Heart left ventricle (tissue), 16 donors: ENCODE measurements at regions not wholly inside any gene's neighbourhood (a gene's known extent, or its start where the extent isn't known, plus 50 kb on each side); places are given as distances from the start of the nearest gene placed in this dataset.
"Not testable (repeated sequence)": the region's sequence is repeated elsewhere in the genome, so short reads cannot be mapped to it uniquely, and the experiment has no call there.

Source experiments
- ATAC-seq, 4 donors: fragments of 200-7000 bp; cut with Tn5 transposase; one replicate each; pipeline ENCODE4 v1.9.1; 2020 to 2022; ENCODE audit warnings: moderate library complexity in 4 of 4, mild to moderate bottlenecking in 3 of 4, moderate number of reproducible peaks in 1 of 4
- DNase-seq, 5 donors: peaks; one replicate each; pipeline ENCODE4 v3.0.0-alpha.2; 2020
- H3K27ac ChIP-seq, 12 donors: fragments of 200-600 bp; sonication (generic) in 4 of 12; one replicate each; pipeline versions ENCODE4 v1.5.0 to v1.8.0; 2016 to 2022; ENCODE audit warnings: mild to moderate bottlenecking in 2 of 12
- H3K27me3 ChIP-seq, 9 donors: fragments of 200-600 bp; sonication (generic) in 2 of 9; one replicate each; pipeline versions ENCODE4 v1.5.1 to v1.8.0; 2016 to 2022; ENCODE audit warnings: mild to moderate bottlenecking in 3 of 9
- H3K36me3 ChIP-seq, 9 donors: fragments of 200-600 bp; sonication (generic) in 2 of 9; one replicate each; pipeline versions ENCODE4 v1.5.0 to v1.8.0; 2018 to 2022; ENCODE audit warnings: mild to moderate bottlenecking in 2 of 9
- H3K4me1 ChIP-seq, 12 donors: fragments of 200-600 bp; sonication (generic) in 4 of 12; one replicate each; pipeline versions ENCODE4 v1.5.0 to v1.8.0; 2016 to 2022; ENCODE audit warnings: mild to moderate bottlenecking in 3 of 12
- H3K4me3 ChIP-seq, 12 donors: fragments of 200-600 bp; sonication (generic) in 4 of 12; one replicate each; pipeline versions ENCODE4 v1.5.0 to v1.8.0; 2017 to 2022; ENCODE audit warnings: mild to moderate bottlenecking in 9 of 12, moderate library complexity in 4 of 12
- H3K9me3 ChIP-seq, 12 donors: fragments of 200-600 bp; sonication (generic) in 4 of 12; one replicate each; pipeline versions ENCODE4 v1.5.0 to v1.8.0; 2016 to 2022; ENCODE audit warnings: mild to moderate bottlenecking in 1 of 12
- POLR2A ChIP-seq, 2 donors: fragments of 450-650 bp; IDR thresholded peaks; one replicate each; pipeline ENCODE4 v1.6.1; 2017; ENCODE audit warnings: antibody characterized with exemption in 2 of 2, mild to moderate bottlenecking in 2 of 2, moderate library complexity in 2 of 2
- WGBS, 4 donors: extraction: QIAGEN DNeasy Blood & Tissue Kit in 2 of 4; methylation state at CpG; one replicate each; pipeline versions ENCODE4 v1.1.5 to v1.1.7; 2013 to 2018; 5-methylcytosine and 5-hydroxymethylcytosine counted together
- intact Hi-C, 10 donors: fragments of 100-400 bp; cut with DNase I; formaldehyde crosslinking; loops; one replicate each; pipeline versions ENCODE4 v1.11.1 to v1.14.2; 2022
- TF ChIP-seq, protein P1 (sequence below), 12 donors: fragments of 200-600 bp; sonication (generic) in 4 of 12; IDR thresholded peaks; one replicate each; pipeline versions ENCODE4 v1.5.0 to v1.8.0; 2018 to 2022; ENCODE audit warnings: antibody characterized with exemption in 12 of 12, mild to moderate bottlenecking in 5 of 12
- donor health status: ischemic (EF 13 %, LVEDD 7.1; RV severe dilation, severe dysfunction).
- donor health status: healthy with polysubstance abuse.
- donor health status: DM: no; HTN: yes; CAD: no.
- donor health status: DM: no; HTN: no; CAD: no.
- donor health status: ischemic (EF 25% LVEDD 6.9; RV normal size, moderate dysfunction).
- donor health status: ischemic (EF 25% LVEDD 5.7; RV mildly dilated, moderate dysfunction).
- donor health status: healthy.
- donor health status: DM: yes; HTN: yes; CAD: no.
- donor health status: ischemic (EF 35%, LVEDD 5.7; RV mildly dilated, moderate dysfunction).
- donor health status: nonischemic (EF 11% LVEDD 7.7; RV severe dilation, severe dysfunction).
- donor health status: DM: yes; HTN: yes; CAD: no.
- donor health status: PGD.
- donor health status: ischemic (EF 29% LVEDD 5.4; RV normal size, mild dysfunction).
- donor health status: nonischemic (EF 23%, LVEDD 6.1; RV moderate dilation, normal function).

DNA sequence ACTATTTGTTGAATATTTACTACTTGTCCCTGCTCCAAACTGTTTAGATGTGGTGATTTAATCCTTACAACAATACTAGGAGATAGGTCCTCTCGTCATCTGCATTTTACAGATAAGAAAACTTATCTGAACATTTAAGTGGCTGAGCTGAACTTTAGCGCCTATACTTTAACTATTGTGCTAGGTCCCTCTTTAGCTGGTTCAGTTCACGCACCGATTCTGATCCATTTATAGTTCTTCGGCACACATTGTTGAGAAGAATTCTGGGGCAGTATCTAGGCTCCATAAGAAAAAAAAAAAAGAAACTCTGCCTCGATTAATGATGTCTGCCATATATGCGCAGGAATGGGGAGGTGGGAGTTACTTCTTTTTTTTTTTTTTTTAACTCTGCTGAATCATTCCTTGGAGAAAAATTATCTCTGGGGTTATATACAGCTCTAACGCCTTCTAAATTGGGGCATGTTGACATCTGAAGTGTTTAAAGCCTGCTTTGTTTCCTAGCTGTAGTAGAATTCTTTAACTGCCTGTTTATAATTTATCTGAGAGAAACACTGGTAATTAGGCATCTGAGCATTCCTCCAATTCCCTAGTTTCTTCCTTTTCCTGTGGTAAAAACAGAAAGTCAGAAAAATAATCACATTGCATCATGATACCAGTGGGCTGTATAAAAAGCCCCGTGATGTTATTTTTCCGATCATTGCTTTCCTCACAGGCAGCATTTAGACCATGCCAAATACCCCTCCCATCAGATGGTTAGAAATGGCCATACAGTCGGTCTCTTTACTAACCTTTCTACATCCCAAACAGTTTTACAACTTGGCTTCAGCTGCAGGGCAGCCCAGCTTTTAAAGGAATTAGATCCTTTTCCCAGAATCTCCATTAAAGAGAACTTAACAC is 98.5 kb upstream of the KDM7A start:
- ATAC-seq (peak in 3 of 4 donors; percentile 48 to 69 (median 63)), DNase-seq (no peak)
- WGBS, 4 donors = 10 to 16% (median 14%) methylated on average over 11 of the region's 11 CpGs
- Histone ChIP-seq H3K9me3 (no peaks in the 10 kb centered on the region), H3K4me3 (peak overlapping the region in 7 of 12 donors; percentile 3 to 41 (median 20)), H3K27me3 (no peaks in the 10 kb centered on the region), H3K4me1 (peaks cover 0 to 16% (median 7%) of the 10 kb centered on the region in 12 donors), H3K27ac (peak overlapping the region in 5 of 12 donors; percentile 7 to 64 (median 31)), H3K36me3 (no peaks in the 10 kb centered on the region)
- intact Hi-C loops = no loop called here
- no peak for TF ChIP-seq POLR2A (IDR thresholded peaks at IDR 0.05)
- TF ChIP-seq, protein P1, sequence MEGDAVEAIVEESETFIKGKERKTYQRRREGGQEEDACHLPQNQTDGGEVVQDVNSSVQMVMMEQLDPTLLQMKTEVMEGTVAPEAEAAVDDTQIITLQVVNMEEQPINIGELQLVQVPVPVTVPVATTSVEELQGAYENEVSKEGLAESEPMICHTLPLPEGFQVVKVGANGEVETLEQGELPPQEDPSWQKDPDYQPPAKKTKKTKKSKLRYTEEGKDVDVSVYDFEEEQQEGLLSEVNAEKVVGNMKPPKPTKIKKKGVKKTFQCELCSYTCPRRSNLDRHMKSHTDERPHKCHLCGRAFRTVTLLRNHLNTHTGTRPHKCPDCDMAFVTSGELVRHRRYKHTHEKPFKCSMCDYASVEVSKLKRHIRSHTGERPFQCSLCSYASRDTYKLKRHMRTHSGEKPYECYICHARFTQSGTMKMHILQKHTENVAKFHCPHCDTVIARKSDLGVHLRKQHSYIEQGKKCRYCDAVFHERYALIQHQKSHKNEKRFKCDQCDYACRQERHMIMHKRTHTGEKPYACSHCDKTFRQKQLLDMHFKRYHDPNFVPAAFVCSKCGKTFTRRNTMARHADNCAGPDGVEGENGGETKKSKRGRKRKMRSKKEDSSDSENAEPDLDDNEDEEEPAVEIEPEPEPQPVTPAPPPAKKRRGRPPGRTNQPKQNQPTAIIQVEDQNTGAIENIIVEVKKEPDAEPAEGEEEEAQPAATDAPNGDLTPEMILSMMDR (IDR thresholded peaks at IDR 0.05) = no peak

DNA sequence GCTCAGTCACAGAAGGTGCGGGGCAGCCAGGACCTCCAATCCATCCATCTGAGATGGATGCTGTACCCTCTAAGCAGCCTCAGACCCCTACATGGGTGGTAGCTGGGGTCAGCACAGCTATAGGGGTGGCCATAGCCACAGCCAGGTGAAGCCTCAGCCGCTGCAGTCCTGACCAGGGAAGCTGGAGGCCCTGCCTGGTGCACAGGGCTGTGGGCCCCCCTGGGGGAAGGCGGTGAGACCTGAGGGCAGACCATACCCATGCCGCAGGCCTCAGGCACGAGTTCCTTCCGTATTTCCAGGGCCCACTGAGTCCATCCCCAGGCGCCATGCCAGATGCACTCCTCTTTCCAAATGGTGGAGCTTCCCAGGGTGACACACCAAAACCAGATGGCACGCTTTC is 96.6 kb upstream of the KDM7A start:
- no peak overlapping the region for H3K4me3 ChIP-seq
- 95 to 96% (median 96%) methylated on average over 8 of the region's 8 CpGs for WGBS, 4 donors
- H3K9me3 ChIP-seq = no peaks in the 10 kb centered on the region
- H3K27ac ChIP-seq = no peak overlapping the region
- no peak for ATAC-seq
- H3K27me3 ChIP-seq = no peaks in the 10 kb centered on the region
- intact Hi-C loops = no loop called here
- TF ChIP-seq, protein P1 (IDR thresholded peaks at IDR 0.05) = no peak
- no peak for TF ChIP-seq POLR2A (IDR thresholded peaks at IDR 0.05)
- no peak for DNase-seq
- H3K36me3 ChIP-seq = no peaks in the 10 kb centered on the region
- peaks cover 0 to 16% (median 7%) of the 10 kb centered on the region in 12 donors for H3K4me1 ChIP-seq

GRCh38 chr7:140271643-140271968 is 94.8 kb upstream of the KDM7A start:
- intact Hi-C loops, H3K27me3 ChIP-seq, H3K9me3 ChIP-seq, H3K36me3 ChIP-seq, H3K27ac ChIP-seq, DNase-seq, ATAC-seq, H3K4me3 ChIP-seq: not testable (repeated sequence)
- WGBS, 4 donors = 94 to 100% (median 95%) methylated on average over 14 to 16 of the region's 16 CpGs
- H3K4me1 ChIP-seq = peaks cover 0 to 16% (median 7%) of the 10 kb centered on the region in 12 donors

GRCh38 chr7:140269004-140269638 is 92.3 kb upstream of the KDM7A start:
- TF ChIP-seq, protein P1 (IDR thresholded peaks at IDR 0.05) = no peak
- TF ChIP-seq POLR2A (IDR thresholded peaks at IDR 0.05) = no peak
- intact Hi-C loops = no loop called here
- no peaks in the 10 kb centered on the region for H3K36me3 ChIP-seq

More at GRCh38 chr7:140269004-140269638, 92.3 kb upstream of the KDM7A start:
- ATAC-seq = no peak
- H3K27me3 ChIP-seq = no peaks in the 10 kb centered on the region
- H3K4me3 ChIP-seq = no peak overlapping the region
- H3K9me3 ChIP-seq = no peaks in the 10 kb centered on the region
- WGBS, 4 donors = 74 to 79% (median 77%) methylated on average over 6 of the region's 6 CpGs
- no peaks in the 10 kb centered on the region for H3K4me1 ChIP-seq
- DNase-seq = no peak
- no peak overlapping the region for H3K27ac ChIP-seq
